Epithelial cell of proximal tubule (primary cell): ENCODE measurements at regions not wholly inside any gene's neighbourhood (a gene's known extent, or its start where the extent isn't known, plus 50 kb on each side); places are given as distances from the start of the nearest gene placed in this dataset.
"Not testable (repeated sequence)": the region's sequence is repeated elsewhere in the genome, so short reads cannot be mapped to it uniquely, and the experiment has no call there.

Experiments
- DNase-seq: peaks from one replicate; pipeline ENCODE4 v3.0.0-alpha.2; 2011; ENCODE audit warnings: low read depth
- H3K4me3 ChIP-seq: 2 replicates; pipeline ENCODE4 v1.5.1; 2011; ENCODE audit warnings: low read depth, mild to moderate bottlenecking, low read length
- CTCF ChIP-seq: conservative IDR thresholded peaks from 2 replicates; pipeline ENCODE4 v1.5.1; 2012; ENCODE audit warnings: low read depth, mild to moderate bottlenecking, low read length

- TF ChIP-seq CTCF = no peak
- DNase-seq = no peak
Measured at GRCh38 chr3:163562625-163563024, 1515.7 kb downstream of the SI start.

GRCh38 chr3:163561151-163561550 is 1517.1 kb downstream of the SI start:
- no peak for DNase-seq
- no peak for TF ChIP-seq CTCF
- no peak overlapping the region for H3K4me3 ChIP-seq

More at GRCh38 chr3:163562625-163563024, 1515.7 kb downstream of the SI start:
- H3K4me3 ChIP-seq = no peak overlapping the region

- TF ChIP-seq CTCF = no peak
- no peak for DNase-seq
- no peak overlapping the region for H3K4me3 ChIP-seq
Measured at GRCh38 chr3:163560459-163560858, 1517.8 kb downstream of the SI start.

- DNase-seq = no peak
- H3K4me3 ChIP-seq = no peak overlapping the region
- TF ChIP-seq CTCF = no peak
Measured at GRCh38 chr3:163556813-163557523, 1521.3 kb downstream of the SI start.

- DNase-seq = no peak
- no peak for TF ChIP-seq CTCF
- H3K4me3 ChIP-seq = no peak overlapping the region
Measured at GRCh38 chr3:163555918-163556317, 1522.4 kb downstream of the SI start.

GRCh38 chr3:163552659-163552966 is 1525.7 kb downstream of the SI start:
- TF ChIP-seq CTCF = no peak
- no peak overlapping the region for H3K4me3 ChIP-seq
- no peak for DNase-seq

- DNase-seq, H3K4me3 ChIP-seq: not testable (repeated sequence)
Measured at GRCh38 chr3:163551915-163552658, 1526.2 kb downstream of the SI start.
